IMR-90 (cell line): ENCODE measurements at regions not wholly inside any gene's neighbourhood (a gene's known extent, or its start where the extent isn't known, plus 50 kb on each side); places are given as distances from the start of the nearest gene placed in this dataset.

ENCODE experiments used
- ATAC-seq: fragments of 200-7000 bp; cut with Tn5 transposase; 2 replicates; pipeline ENCODE4 v1.9.1; 2020; ENCODE audit warnings: low read depth, mild to moderate bottlenecking, moderate library complexity
- BruUV-seq: library from RNA; stranded (reverse); fragments of 400-500 nt; replicated peaks from 2 replicates; lab custom pipeline; 2021; lab: Mats Ljungman, UMichigan
- CTCF ChIA-PET: fragments of 300-600 bp; formaldehyde crosslinking; extraction: SDS; loops from one replicate; lab custom pipeline; 2021; ENCODE audit warnings: antibody characterized with exemption; lab: Yijun Ruan, JAX
- POLR2A ChIA-PET: fragments of 300-600 bp; sonication (Branson Sonifier 250); formaldehyde crosslinking; loops from one replicate; lab custom pipeline; 2022; ENCODE audit warnings: antibody characterized with exemption; ENCODE audit not compliant: unreplicated experiment; lab: Charles Lee
- DNase-seq: peaks from one replicate; pipeline ENCODE4 v3.0.0; 2013
- H2AFZ ChIP-seq: replicated peaks from 2 replicates; pipeline ENCODE3; 2013; ENCODE audit warnings: low read length, mild to moderate bottlenecking; ENCODE audit not compliant: poor library complexity
- H2AK5ac ChIP-seq: 2 replicates; pipeline ENCODE4 v1.6.1; 2013; ENCODE audit warnings: low read depth, low read length, inconsistent platforms
- H2AK9ac ChIP-seq: replicated peaks from 2 replicates; pipeline ENCODE3; 2013; ENCODE audit warnings: mild to moderate bottlenecking, low read depth, low read length, moderate library complexity; ENCODE audit not compliant: poor library complexity
- H2BK120ac ChIP-seq: 2 replicates; pipeline ENCODE4 v1.6.1; 2013; ENCODE audit warnings: low read depth, low read length, inconsistent platforms
- H2BK15ac ChIP-seq: 3 replicates; pipeline ENCODE4 v1.6.1; 2013; ENCODE audit warnings: low read depth, low read length, inconsistent platforms
- H2BK20ac ChIP-seq: 2 replicates; pipeline ENCODE4 v1.6.1; 2013; ENCODE audit warnings: low read depth, mild to moderate bottlenecking, inconsistent platforms, low read length, moderate library complexity
- H2BK5ac ChIP-seq: 2 replicates; pipeline ENCODE4 v1.6.1; 2013; ENCODE audit warnings: mild to moderate bottlenecking, low read depth, low read length, inconsistent platforms; ENCODE audit not compliant: poor library complexity, severe bottlenecking
- H3K14ac ChIP-seq: replicated peaks from 2 replicates; pipeline ENCODE4 v1.6.1; 2013; ENCODE audit warnings: low read depth, low read length, inconsistent platforms
- H3K18ac ChIP-seq: 2 replicates; pipeline ENCODE4 v1.6.1; 2013; ENCODE audit warnings: low read depth, low read length, control low read depth
- H3K23ac ChIP-seq: 2 replicates; pipeline ENCODE4 v1.6.1; 2013; ENCODE audit warnings: low read depth, low read length, inconsistent platforms
- H3K27ac ChIP-seq: 2 replicates; pipeline ENCODE4 v1.5.1; 2013; ENCODE audit warnings: mild to moderate bottlenecking, control low read depth, low read length; ENCODE audit not compliant: insufficient read depth
- H3K27me3 ChIP-seq: 2 replicates; pipeline ENCODE4 v1.6.1; 2013; ENCODE audit warnings: low read length; ENCODE audit not compliant: control insufficient read depth, insufficient read depth
- H3K36me3 ChIP-seq: 2 replicates; pipeline ENCODE4 v1.6.1; 2013; ENCODE audit warnings: low read length, mixed read lengths; ENCODE audit not compliant: control insufficient read depth, insufficient read depth
- H3K4ac ChIP-seq: 2 replicates; pipeline ENCODE4 v1.6.1; 2013; ENCODE audit warnings: low read depth, low read length, inconsistent platforms
- H3K4me1 ChIP-seq: 2 replicates; pipeline ENCODE4 v1.6.1; 2013; ENCODE audit warnings: low read length, mixed read lengths; ENCODE audit not compliant: control insufficient read depth, insufficient read depth
- H3K4me2 ChIP-seq: 2 replicates; pipeline ENCODE4 v1.6.1; 2013; ENCODE audit warnings: low read depth, mild to moderate bottlenecking, control low read depth, low read length, moderate library complexity
- H3K4me3 ChIP-seq: 2 replicates; pipeline ENCODE4 v1.5.1; 2013; ENCODE audit warnings: low read depth, mild to moderate bottlenecking, control low read depth, low read length, moderate library complexity; ENCODE audit not compliant: insufficient read depth
- H3K56ac ChIP-seq: 2 replicates; pipeline ENCODE4 v1.6.1; 2013; ENCODE audit warnings: low read length, inconsistent platforms; ENCODE audit not compliant: insufficient read depth; ENCODE audit errors: extremely low read depth
- H3K79me1 ChIP-seq, 2 experiments: 2 replicates each; pipeline ENCODE4 v1.6.1; 2013; ENCODE audit warnings: low read length in 2 of 2, inconsistent platforms in 1 of 2, low read depth in 1 of 2
- H3K9ac ChIP-seq: 2 replicates; pipeline ENCODE4 v1.6.1; 2013; ENCODE audit warnings: low read depth, low read length, control low read depth
- H3K9me1 ChIP-seq: 2 replicates; pipeline ENCODE4 v1.6.1; 2013; ENCODE audit warnings: low read length, inconsistent platforms; ENCODE audit not compliant: insufficient read depth
- H3K9me3 ChIP-seq: 2 replicates; pipeline ENCODE4 v1.6.1; 2013; ENCODE audit warnings: low read length; ENCODE audit not compliant: control insufficient read depth, insufficient read depth
- H4K20me1 ChIP-seq: 2 replicates; pipeline ENCODE4 v1.6.1; 2013; ENCODE audit warnings: low read length, inconsistent platforms; ENCODE audit not compliant: insufficient read depth
- H4K5ac ChIP-seq: 2 replicates; pipeline ENCODE4 v1.6.1; 2013; ENCODE audit warnings: mild to moderate bottlenecking, low read depth, low read length, control low read depth
- H4K8ac ChIP-seq, 2 experiments: 2 replicates each; pipeline ENCODE4 v1.6.1; 2013; ENCODE audit warnings: low read depth in 2 of 2, low read length in 2 of 2, control low read depth in 1 of 2, inconsistent platforms in 1 of 2
- H4K91ac ChIP-seq: 2 replicates; pipeline ENCODE4 v1.6.1; 2013; ENCODE audit warnings: low read depth, low read length, inconsistent platforms; ENCODE audit not compliant: insufficient read depth
- BHLHE40 ChIP-seq: fragments of 150-350 bp; IDR thresholded peaks from 2 replicates; pipeline ENCODE4 v1.6.1; 2016; ENCODE audit warnings: mild to moderate bottlenecking, low read depth, low read length
- CHD1 ChIP-seq: IDR thresholded peaks from 2 replicates; pipeline ENCODE4 v1.6.1; 2012; ENCODE audit warnings: low read depth, low read length, improper control_type of control experiment
- FOS ChIP-seq: fragments of 150-350 bp; IDR thresholded peaks from 2 replicates; pipeline ENCODE4 v1.6.1; 2016; ENCODE audit warnings: low read depth, low read length
- MAFK ChIP-seq: IDR thresholded peaks from 2 replicates; pipeline ENCODE4 v1.6.1; 2012; ENCODE audit warnings: low read depth, low read length, improper control_type of control experiment
- MAZ ChIP-seq: IDR thresholded peaks from 2 replicates; pipeline ENCODE4 v1.6.1; 2012; ENCODE audit warnings: low read depth, mild to moderate bottlenecking, low read length, improper control_type of control experiment, moderate library complexity, borderline replicate concordance
- NFE2L2 ChIP-seq: fragments of 150-350 bp; IDR thresholded peaks from 2 replicates; pipeline ENCODE4 v1.6.1; 2016; ENCODE audit warnings: low read depth, mild to moderate bottlenecking, low read length
- POLR2A ChIP-seq: IDR thresholded peaks from 2 replicates; pipeline ENCODE4 v1.6.1; 2012; ENCODE audit warnings: mild to moderate bottlenecking, low read depth, low read length
- RAD21 ChIP-seq: IDR thresholded peaks from 2 replicates; pipeline ENCODE4 v1.6.1; 2012; ENCODE audit warnings: low read length, improper control_type of control experiment
- RCOR1 ChIP-seq: IDR thresholded peaks from 2 replicates; pipeline ENCODE4 v1.6.1; 2012; ENCODE audit warnings: mild to moderate bottlenecking, low read length, improper control_type of control experiment; ENCODE audit not compliant: insufficient replicate concordance
- RFX5 ChIP-seq: IDR thresholded peaks from 2 replicates; pipeline ENCODE4 v1.8.0; 2012; ENCODE audit warnings: low read depth, mild to moderate bottlenecking, low read length, moderate library complexity
- SMC3 ChIP-seq: fragments of 150-350 bp; IDR thresholded peaks from 2 replicates; pipeline ENCODE4 v1.6.1; 2016; ENCODE audit warnings: low read depth, mild to moderate bottlenecking, antibody characterized with exemption, low read length, moderate library complexity
- WGBS, 2 experiments: methylation state at CpG; one replicate each; pipeline versions ENCODE4 v1.1.5 to v1.1.7; 2013; ENCODE audit warnings: missing lambda C conversion rate in 2 of 2; ENCODE audit not compliant: insufficient read length in 1 of 2; ENCODE audit errors: extremely low coverage in 2 of 2; 5-methylcytosine and 5-hydroxymethylcytosine counted together
- dilution Hi-C: fragments of 300-500 bp; cut with HindIII; formaldehyde crosslinking; loops from one replicate; pipeline ENCODE4 v1.14.3; 2018; ENCODE audit warnings: low sequenced_read_pairs; ENCODE audit not compliant: unreplicated experiment
- in situ Hi-C: fragments of 300-500 bp; cut with MboI; formaldehyde crosslinking; loops from 3 replicates; pipeline ENCODE4 v1.14.3; 2019; ENCODE audit warnings: low sequenced_read_pairs, inconsistent platforms, mixed read lengths
- intact Hi-C: fragments of 100-400 bp; cut with micrococcal nuclease; formaldehyde crosslinking; loops from 2 replicates; pipeline ENCODE4 v1.10.0; 2022
- TF ChIP-seq, protein P1 (sequence below): conservative IDR thresholded peaks from 2 replicates; pipeline ENCODE4 v1.5.1; 2012; ENCODE audit warnings: mild to moderate bottlenecking, low read depth, low read length, improper control_type of control experiment
- TF ChIP-seq, protein P2 (sequence below): fragments of 150-350 bp; IDR thresholded peaks from 2 replicates; pipeline ENCODE4 v1.6.1; 2016; ENCODE audit warnings: low read depth, mild to moderate bottlenecking, low read length, moderate library complexity, borderline replicate concordance

GRCh38 chr1:181936768-181937581 is 124.5 kb downstream of the ZNF648 start:
- ATAC-seq (no peak), DNase-seq (no peak)
- in situ Hi-C loops (no loop called here), dilution Hi-C loops (no loop called here), intact Hi-C loops (no loop called here)
- Histone ChIP-seq H4K20me1 (no peaks in the 10 kb centered on the region), H3K14ac (no peak overlapping the region), H2BK15ac (no peak overlapping the region), H2AK5ac (no peak overlapping the region), H2AFZ (no peak overlapping the region), H3K4me1 (no peaks in the 10 kb centered on the region), H3K4ac (no peak overlapping the region), H3K18ac (no peak overlapping the region), H4K5ac (no peak overlapping the region), H4K8ac (no peak overlapping the region), H3K9me3 (peaks cover 11% of the 10 kb centered on the region), H3K27ac (no peak overlapping the region), H2BK5ac (no peak overlapping the region), H2BK20ac (no peak overlapping the region), H4K91ac (no peak overlapping the region), H3K4me3 (no peak overlapping the region), H3K79me1 (no peaks in the 10 kb centered on the region), H3K36me3 (no peaks in the 10 kb centered on the region), H3K23ac (no peak overlapping the region), H2AK9ac (no peak overlapping the region), H3K9ac (no peak overlapping the region), H3K9me1 (no peaks in the 10 kb centered on the region), H3K27me3 (no peaks in the 10 kb centered on the region), H3K56ac (no peak overlapping the region), H3K4me2 (no peak overlapping the region), H2BK120ac (no peak overlapping the region)
- 17% methylated on average over 1 of the region's 9 CpGs; no CpG with 5 or more reads in 1 of the 2 experiments for WGBS, 2 experiments
- CTCF ChIA-PET = no interaction called here
- TF ChIP-seq SMC3 (no peak), NFE2L2 (no peak), FOS (no peak), RFX5 (no peak), BHLHE40 (no peak), RAD21 (0 out of 2 replicates have a peak, but pooled peaks have one; percentile 11), CHD1 (no peak), MAFK (no peak), RCOR1 (no peak), MAZ (no peak), POLR2A (no peak)
- TF ChIP-seq, protein P1, sequence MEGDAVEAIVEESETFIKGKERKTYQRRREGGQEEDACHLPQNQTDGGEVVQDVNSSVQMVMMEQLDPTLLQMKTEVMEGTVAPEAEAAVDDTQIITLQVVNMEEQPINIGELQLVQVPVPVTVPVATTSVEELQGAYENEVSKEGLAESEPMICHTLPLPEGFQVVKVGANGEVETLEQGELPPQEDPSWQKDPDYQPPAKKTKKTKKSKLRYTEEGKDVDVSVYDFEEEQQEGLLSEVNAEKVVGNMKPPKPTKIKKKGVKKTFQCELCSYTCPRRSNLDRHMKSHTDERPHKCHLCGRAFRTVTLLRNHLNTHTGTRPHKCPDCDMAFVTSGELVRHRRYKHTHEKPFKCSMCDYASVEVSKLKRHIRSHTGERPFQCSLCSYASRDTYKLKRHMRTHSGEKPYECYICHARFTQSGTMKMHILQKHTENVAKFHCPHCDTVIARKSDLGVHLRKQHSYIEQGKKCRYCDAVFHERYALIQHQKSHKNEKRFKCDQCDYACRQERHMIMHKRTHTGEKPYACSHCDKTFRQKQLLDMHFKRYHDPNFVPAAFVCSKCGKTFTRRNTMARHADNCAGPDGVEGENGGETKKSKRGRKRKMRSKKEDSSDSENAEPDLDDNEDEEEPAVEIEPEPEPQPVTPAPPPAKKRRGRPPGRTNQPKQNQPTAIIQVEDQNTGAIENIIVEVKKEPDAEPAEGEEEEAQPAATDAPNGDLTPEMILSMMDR = 0 out of 2 replicates have a peak, but pooled peaks have one; percentile 7
- TF ChIP-seq, protein P2, sequence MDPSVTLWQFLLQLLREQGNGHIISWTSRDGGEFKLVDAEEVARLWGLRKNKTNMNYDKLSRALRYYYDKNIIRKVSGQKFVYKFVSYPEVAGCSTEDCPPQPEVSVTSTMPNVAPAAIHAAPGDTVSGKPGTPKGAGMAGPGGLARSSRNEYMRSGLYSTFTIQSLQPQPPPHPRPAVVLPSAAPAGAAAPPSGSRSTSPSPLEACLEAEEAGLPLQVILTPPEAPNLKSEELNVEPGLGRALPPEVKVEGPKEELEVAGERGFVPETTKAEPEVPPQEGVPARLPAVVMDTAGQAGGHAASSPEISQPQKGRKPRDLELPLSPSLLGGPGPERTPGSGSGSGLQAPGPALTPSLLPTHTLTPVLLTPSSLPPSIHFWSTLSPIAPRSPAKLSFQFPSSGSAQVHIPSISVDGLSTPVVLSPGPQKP = no peak
- BruUV-seq = no TSS peak
- POLR2A ChIA-PET = no interaction called here
